ENCODE measurements at regions not wholly inside any gene's neighbourhood (a gene's known extent, or its start where the extent isn't known, plus 50 kb on each side); places are given as distances from the start of the nearest gene placed in this dataset.

DNA sequence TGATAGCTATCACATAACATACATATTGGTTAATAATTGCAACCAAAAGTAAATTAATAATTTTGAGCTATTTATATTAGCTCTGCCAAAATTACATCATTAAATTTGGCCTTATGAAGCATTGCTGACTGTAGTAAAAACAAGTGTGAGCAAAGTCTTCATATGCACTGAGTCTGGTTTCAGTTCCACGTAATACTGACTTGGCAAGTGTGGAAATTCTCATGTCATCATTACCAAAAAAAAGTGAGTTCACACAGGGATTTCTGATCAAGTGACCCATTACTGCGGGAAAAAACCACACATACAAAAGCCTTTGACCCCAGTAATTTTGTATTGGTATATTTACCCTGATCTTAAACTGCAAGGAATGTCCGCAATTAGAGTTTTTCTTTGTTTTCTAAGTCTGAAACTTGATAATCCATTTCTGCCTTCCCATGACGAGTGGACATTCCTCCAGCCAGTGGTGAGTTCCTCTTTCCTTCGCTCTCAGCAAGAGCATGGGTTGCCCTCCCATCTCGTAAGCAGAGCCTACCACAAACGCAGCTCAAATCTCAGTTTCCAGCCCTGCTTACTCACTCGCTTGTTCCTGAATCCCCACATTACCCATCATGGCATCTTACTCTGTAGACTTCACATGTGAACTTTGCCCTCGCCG is 220.2 kb upstream of the DMRT1 start:
- 20% methylated on average over 10 of the region's 10 CpGs for WGBS (ENCODE audit: low lambda C conversion rate)
- no peak overlapping the region for H3K4me3 ChIP-seq (ENCODE audit: low read depth in 2 of 2, low read length in 1 of 2)
- H3K9me3 ChIP-seq: no peaks in the 10 kb centered on the region
- H3K4me1 ChIP-seq (ENCODE audit: control insufficient read depth in 1 of 2, insufficient read depth in 2 of 2, low read depth in 1 of 2, low read length in 1 of 2): no peaks in the 10 kb centered on the region
- H3K36me3 ChIP-seq (replicated peaks in 1 of 2; ENCODE audit: control insufficient read depth in 1 of 2, insufficient read depth in 2 of 2, low read length in 1 of 2): no peaks in the 10 kb centered on the region
- no peaks in the 10 kb centered on the region for H4K20me1 ChIP-seq (ENCODE audit: insufficient read depth)
- H3K9ac ChIP-seq: no peak overlapping the region
- H3K27ac ChIP-seq (ENCODE audit: low read depth in 2 of 2, low read length in 1 of 2): no peak overlapping the region
- H3F3A ChIP-seq (replicated peaks; ENCODE audit: insufficient read depth): no peaks in the 10 kb centered on the region
- H2AFZ ChIP-seq (ENCODE audit: low read depth): no peak overlapping the region
- H3K27me3 ChIP-seq (ENCODE audit: insufficient read depth): peaks cover 66% of the 10 kb centered on the region
- H3K9me2 ChIP-seq: no peaks in the 10 kb centered on the region
- no peak overlapping the region for H3K4me2 ChIP-seq
- ChIA-PET POLR2A (no interaction called here), CTCF (no interaction called here)
- TF ChIP-seq GABPA (IDR thresholded peaks at IDR 0.05; ENCODE audit: low read depth): no peak
- TF ChIP-seq, protein P1, sequence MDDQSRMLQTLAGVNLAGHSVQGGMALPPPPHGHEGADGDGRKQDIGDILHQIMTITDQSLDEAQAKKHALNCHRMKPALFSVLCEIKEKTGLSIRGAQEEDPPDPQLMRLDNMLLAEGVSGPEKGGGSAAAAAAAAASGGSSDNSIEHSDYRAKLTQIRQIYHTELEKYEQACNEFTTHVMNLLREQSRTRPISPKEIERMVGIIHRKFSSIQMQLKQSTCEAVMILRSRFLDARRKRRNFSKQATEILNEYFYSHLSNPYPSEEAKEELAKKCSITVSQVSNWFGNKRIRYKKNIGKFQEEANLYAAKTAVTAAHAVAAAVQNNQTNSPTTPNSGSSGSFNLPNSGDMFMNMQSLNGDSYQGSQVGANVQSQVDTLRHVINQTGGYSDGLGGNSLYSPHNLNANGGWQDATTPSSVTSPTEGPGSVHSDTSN (IDR thresholded peaks at IDR 0.05): no peak
- TF ChIP-seq RAD21 (IDR thresholded peaks at IDR 0.05; ENCODE audit: low read length): no peak
- TF ChIP-seq, protein P2, sequence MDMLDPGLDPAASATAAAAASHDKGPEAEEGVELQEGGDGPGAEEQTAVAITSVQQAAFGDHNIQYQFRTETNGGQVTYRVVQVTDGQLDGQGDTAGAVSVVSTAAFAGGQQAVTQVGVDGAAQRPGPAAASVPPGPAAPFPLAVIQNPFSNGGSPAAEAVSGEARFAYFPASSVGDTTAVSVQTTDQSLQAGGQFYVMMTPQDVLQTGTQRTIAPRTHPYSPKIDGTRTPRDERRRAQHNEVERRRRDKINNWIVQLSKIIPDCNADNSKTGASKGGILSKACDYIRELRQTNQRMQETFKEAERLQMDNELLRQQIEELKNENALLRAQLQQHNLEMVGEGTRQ (IDR thresholded peaks at IDR 0.05; ENCODE audit: borderline replicate concordance, low read depth, low read length): no peak
- TF ChIP-seq TCF12 (IDR thresholded peaks at IDR 0.05): no peak
- no peak for TF ChIP-seq MEF2A (IDR thresholded peaks at IDR 0.05; ENCODE audit: borderline replicate concordance, low read depth)
- TF ChIP-seq NFIC (IDR thresholded peaks at IDR 0.05; ENCODE audit: borderline replicate concordance): no peak
- no peak for TF ChIP-seq SMC3 (IDR thresholded peaks at IDR 0.05; ENCODE audit: low read depth, low read length)
- no peak for TF ChIP-seq RFX5 (IDR thresholded peaks at IDR 0.05; ENCODE audit: low read length)
- no peak for TF ChIP-seq FOXM1 (IDR thresholded peaks at IDR 0.05; ENCODE audit: low read depth)
- TF ChIP-seq YY1 (IDR thresholded peaks at IDR 0.05; ENCODE audit: low read depth): no peak
- no peaks in the 10 kb centered on the region for H3K79me2 ChIP-seq (ENCODE audit: insufficient read depth)
- no peak for DNase-seq

DNA sequence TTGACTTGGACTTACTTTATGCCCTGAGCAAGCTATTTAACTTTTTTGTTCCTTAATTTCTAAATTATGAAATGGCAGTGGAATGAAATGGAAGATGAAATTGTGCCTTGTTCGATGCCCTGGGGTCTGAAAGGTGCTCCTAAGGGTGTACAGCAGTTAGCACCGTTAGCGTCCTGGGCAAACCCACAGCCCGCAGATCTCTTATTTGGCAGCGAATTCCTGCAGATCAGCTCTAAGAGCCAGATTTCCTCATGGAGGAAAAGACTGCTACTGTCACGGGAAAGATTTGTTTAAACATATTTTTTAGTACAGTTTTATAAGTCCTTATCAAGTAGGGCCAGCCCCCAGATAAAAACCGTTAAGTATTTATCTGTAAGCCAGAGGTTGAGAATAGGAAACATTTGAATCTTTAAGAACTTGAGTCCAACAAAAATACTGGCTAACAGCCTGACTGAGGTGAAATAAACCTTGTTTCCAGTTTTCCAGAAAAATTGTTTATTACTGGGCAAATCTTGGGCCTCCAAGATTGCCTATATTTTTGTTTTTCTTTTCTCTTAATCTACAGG is 216.5 kb upstream of the DMRT1 start:
- WGBS (ENCODE audit: low lambda C conversion rate): 12% methylated on average over 7 of the region's 7 CpGs
- Histone ChIP-seq H3K36me3 (replicated peaks in 1 of 2; ENCODE audit: control insufficient read depth in 1 of 2, insufficient read depth in 2 of 2, low read length in 1 of 2) (no peaks in the 10 kb centered on the region), H3K9me3 (no peaks in the 10 kb centered on the region), H4K20me1 (ENCODE audit: insufficient read depth) (no peaks in the 10 kb centered on the region), H3K27ac (ENCODE audit: low read depth in 2 of 2, low read length in 1 of 2) (no peak overlapping the region), H3K79me2 (ENCODE audit: insufficient read depth) (no peaks in the 10 kb centered on the region), H3K9me2 (no peaks in the 10 kb centered on the region), H2AFZ (ENCODE audit: low read depth) (no peak overlapping the region), H3K9ac (no peak overlapping the region), H3F3A (replicated peaks; ENCODE audit: insufficient read depth) (no peaks in the 10 kb centered on the region), H3K27me3 (ENCODE audit: insufficient read depth) (peaks cover 68% of the 10 kb centered on the region), H3K4me2 (no peak overlapping the region), H3K4me3 (ENCODE audit: low read depth in 2 of 2, low read length in 1 of 2) (no peak overlapping the region), H3K4me1 (ENCODE audit: control insufficient read depth in 1 of 2, insufficient read depth in 2 of 2, low read depth in 1 of 2, low read length in 1 of 2) (no peaks in the 10 kb centered on the region)
- CTCF ChIA-PET: interaction anchor here (0.7 kb wide), 1 partner anchor 9 kb away, joined by 4 read pairs; no protein-coding TSS in a partner anchor
- POLR2A ChIA-PET: no interaction called here
- DNase-seq: no peak
- TF ChIP-seq POLR2AphosphoS5 (IDR thresholded peaks at IDR 0.05; ENCODE audit: low read depth, low read length): no peak
- TF ChIP-seq, protein P3, sequence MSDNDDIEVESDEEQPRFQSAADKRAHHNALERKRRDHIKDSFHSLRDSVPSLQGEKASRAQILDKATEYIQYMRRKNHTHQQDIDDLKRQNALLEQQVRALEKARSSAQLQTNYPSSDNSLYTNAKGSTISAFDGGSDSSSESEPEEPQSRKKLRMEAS (IDR thresholded peaks at IDR 0.05; ENCODE audit: low read depth): no peak
- TF ChIP-seq TEAD4 (IDR thresholded peaks at IDR 0.05; ENCODE audit: borderline replicate concordance, insufficient read depth): no peak
- TF ChIP-seq FOSL2 (IDR thresholded peaks at IDR 0.05; ENCODE audit: borderline replicate concordance, low read depth): no peak
- TF ChIP-seq, protein P4, sequence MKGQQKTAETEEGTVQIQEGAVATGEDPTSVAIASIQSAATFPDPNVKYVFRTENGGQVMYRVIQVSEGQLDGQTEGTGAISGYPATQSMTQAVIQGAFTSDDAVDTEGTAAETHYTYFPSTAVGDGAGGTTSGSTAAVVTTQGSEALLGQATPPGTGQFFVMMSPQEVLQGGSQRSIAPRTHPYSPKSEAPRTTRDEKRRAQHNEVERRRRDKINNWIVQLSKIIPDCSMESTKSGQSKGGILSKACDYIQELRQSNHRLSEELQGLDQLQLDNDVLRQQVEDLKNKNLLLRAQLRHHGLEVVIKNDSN (IDR thresholded peaks at IDR 0.05; ENCODE audit: borderline replicate concordance, low read depth): no peak
- TF ChIP-seq, protein P5, sequence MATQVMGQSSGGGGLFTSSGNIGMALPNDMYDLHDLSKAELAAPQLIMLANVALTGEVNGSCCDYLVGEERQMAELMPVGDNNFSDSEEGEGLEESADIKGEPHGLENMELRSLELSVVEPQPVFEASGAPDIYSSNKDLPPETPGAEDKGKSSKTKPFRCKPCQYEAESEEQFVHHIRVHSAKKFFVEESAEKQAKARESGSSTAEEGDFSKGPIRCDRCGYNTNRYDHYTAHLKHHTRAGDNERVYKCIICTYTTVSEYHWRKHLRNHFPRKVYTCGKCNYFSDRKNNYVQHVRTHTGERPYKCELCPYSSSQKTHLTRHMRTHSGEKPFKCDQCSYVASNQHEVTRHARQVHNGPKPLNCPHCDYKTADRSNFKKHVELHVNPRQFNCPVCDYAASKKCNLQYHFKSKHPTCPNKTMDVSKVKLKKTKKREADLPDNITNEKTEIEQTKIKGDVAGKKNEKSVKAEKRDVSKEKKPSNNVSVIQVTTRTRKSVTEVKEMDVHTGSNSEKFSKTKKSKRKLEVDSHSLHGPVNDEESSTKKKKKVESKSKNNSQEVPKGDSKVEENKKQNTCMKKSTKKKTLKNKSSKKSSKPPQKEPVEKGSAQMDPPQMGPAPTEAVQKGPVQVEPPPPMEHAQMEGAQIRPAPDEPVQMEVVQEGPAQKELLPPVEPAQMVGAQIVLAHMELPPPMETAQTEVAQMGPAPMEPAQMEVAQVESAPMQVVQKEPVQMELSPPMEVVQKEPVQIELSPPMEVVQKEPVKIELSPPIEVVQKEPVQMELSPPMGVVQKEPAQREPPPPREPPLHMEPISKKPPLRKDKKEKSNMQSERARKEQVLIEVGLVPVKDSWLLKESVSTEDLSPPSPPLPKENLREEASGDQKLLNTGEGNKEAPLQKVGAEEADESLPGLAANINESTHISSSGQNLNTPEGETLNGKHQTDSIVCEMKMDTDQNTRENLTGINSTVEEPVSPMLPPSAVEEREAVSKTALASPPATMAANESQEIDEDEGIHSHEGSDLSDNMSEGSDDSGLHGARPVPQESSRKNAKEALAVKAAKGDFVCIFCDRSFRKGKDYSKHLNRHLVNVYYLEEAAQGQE (IDR thresholded peaks at IDR 0.05; ENCODE audit: low read depth, low read length): no peak
- TF ChIP-seq SIN3A (IDR thresholded peaks at IDR 0.05; ENCODE audit: borderline replicate concordance, low read depth, low read length): no peak
- TF ChIP-seq, protein P6, sequence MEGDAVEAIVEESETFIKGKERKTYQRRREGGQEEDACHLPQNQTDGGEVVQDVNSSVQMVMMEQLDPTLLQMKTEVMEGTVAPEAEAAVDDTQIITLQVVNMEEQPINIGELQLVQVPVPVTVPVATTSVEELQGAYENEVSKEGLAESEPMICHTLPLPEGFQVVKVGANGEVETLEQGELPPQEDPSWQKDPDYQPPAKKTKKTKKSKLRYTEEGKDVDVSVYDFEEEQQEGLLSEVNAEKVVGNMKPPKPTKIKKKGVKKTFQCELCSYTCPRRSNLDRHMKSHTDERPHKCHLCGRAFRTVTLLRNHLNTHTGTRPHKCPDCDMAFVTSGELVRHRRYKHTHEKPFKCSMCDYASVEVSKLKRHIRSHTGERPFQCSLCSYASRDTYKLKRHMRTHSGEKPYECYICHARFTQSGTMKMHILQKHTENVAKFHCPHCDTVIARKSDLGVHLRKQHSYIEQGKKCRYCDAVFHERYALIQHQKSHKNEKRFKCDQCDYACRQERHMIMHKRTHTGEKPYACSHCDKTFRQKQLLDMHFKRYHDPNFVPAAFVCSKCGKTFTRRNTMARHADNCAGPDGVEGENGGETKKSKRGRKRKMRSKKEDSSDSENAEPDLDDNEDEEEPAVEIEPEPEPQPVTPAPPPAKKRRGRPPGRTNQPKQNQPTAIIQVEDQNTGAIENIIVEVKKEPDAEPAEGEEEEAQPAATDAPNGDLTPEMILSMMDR (IDR thresholded peaks at IDR 0.05): no peak

Measured in SK-N-SH (cell line).